SK-N-SH (cell line): ENCODE measurements at regions not wholly inside any gene's neighbourhood (a gene's known extent, or its start where the extent isn't known, plus 50 kb on each side); places are given as distances from the start of the nearest gene placed in this dataset.
"Not testable (repeated sequence)": the region's sequence is repeated elsewhere in the genome, so short reads cannot be mapped to it uniquely, and the experiment has no call there.

Experiments used
- CTCF ChIA-PET: fragments of 300-600, 350-600 bp; formaldehyde crosslinking; extraction: SDS; loops from one replicate; lab custom pipeline; 2021; lab: Yijun Ruan, JAX
- POLR2A ChIA-PET: fragments of 350-600 bp; sonication (Branson Sonifier 250); formaldehyde crosslinking; extraction: SDS; loops from one replicate; lab custom pipeline; 2020; ENCODE audit warnings: antibody characterized with exemption, inconsistent platforms; lab: Yijun Ruan, JAX
- DNase-seq: peaks from one replicate; pipeline ENCODE4 v3.0.0; 2012
- H2AFZ ChIP-seq: fragments of 200-600 bp; sonication (generic); 2 replicates; pipeline ENCODE4 v1.8.1; 2016; ENCODE audit warnings: antibody characterized with exemption, mild to moderate bottlenecking, low read depth
- H3F3A ChIP-seq: fragments of 200-600 bp; sonication (generic); replicated peaks from 2 replicates; pipeline ENCODE3; 2016; ENCODE audit warnings: antibody characterized with exemption, mild to moderate bottlenecking; ENCODE audit not compliant: insufficient read depth
- H3K27ac ChIP-seq, 2 experiments: fragments of 200-500 bp in 1 of 2; fragments of 200-600 bp in 1 of 2; sonication (Bioruptor generic) in 1 of 2; sonication (generic), shearing (Covaris generic) in 1 of 2; 2 replicates each; pipeline versions ENCODE4 v1.5.1 to v1.6.1; 2014 to 2016; ENCODE audit warnings: low read depth in 2 of 2, inconsistent platforms in 1 of 2, low read length in 1 of 2, mild to moderate bottlenecking in 1 of 2, mixed read lengths in 1 of 2
- H3K27me3 ChIP-seq: fragments of 200-600 bp; sonication (generic), shearing (Covaris generic); 2 replicates; pipeline ENCODE4 v1.6.1; 2016; ENCODE audit warnings: mixed run types; ENCODE audit not compliant: insufficient read depth
- H3K36me3 ChIP-seq, 2 experiments: fragments of 200-500 bp in 1 of 2; fragments of 200-600 bp in 1 of 2; sonication (Bioruptor generic) in 1 of 2; sonication (generic) in 1 of 2; replicated peaks in 1 of 2; 2 replicates each; pipeline versions ENCODE3 to v1.5.1; 2014 to 2016; ENCODE audit warnings: low read length in 1 of 2, mild to moderate bottlenecking in 1 of 2; ENCODE audit not compliant: insufficient read depth in 2 of 2, control insufficient read depth in 1 of 2
- H3K4me1 ChIP-seq, 2 experiments: fragments of 200-500 bp in 1 of 2; fragments of 200-600 bp in 1 of 2; sonication (Bioruptor generic) in 1 of 2; sonication (generic), shearing (Covaris generic) in 1 of 2; 2 replicates each; pipeline versions ENCODE4 v1.5.1 to v1.6.1; 2014 to 2016; ENCODE audit warnings: low read depth in 1 of 2, low read length in 1 of 2, mixed run types in 1 of 2; ENCODE audit not compliant: insufficient read depth in 2 of 2, control insufficient read depth in 1 of 2
- H3K4me2 ChIP-seq: fragments of 200-600 bp; sonication (generic), shearing (Covaris generic); 2 replicates; pipeline ENCODE4 v1.6.1; 2017; ENCODE audit warnings: mixed run types
- H3K4me3 ChIP-seq, 2 experiments: fragments of 200-500 bp in 1 of 2; fragments of 200-600 bp in 1 of 2; sonication (Bioruptor generic) in 1 of 2; sonication (generic), shearing (Covaris generic) in 1 of 2; 2 replicates each; pipeline versions ENCODE4 v1.5.1 to v1.8.1; 2014 to 2016; ENCODE audit warnings: low read depth in 2 of 2, inconsistent platforms in 1 of 2, low read length in 1 of 2, mild to moderate bottlenecking in 1 of 2, mixed read lengths in 1 of 2, moderate library complexity in 1 of 2
- H3K79me2 ChIP-seq: fragments of 200-600 bp; sonication (generic); 2 replicates; pipeline ENCODE4 v1.8.1; 2017; ENCODE audit warnings: mild to moderate bottlenecking; ENCODE audit not compliant: insufficient read depth
- H3K9ac ChIP-seq: fragments of 200-600 bp; sonication (generic); 2 replicates; pipeline ENCODE4 v1.6.1; 2017; ENCODE audit warnings: mixed run types
- H3K9me2 ChIP-seq: fragments of 200-600 bp; sonication (generic); 2 replicates; pipeline ENCODE4 v1.6.1; 2017; ENCODE audit warnings: mixed run types
- H3K9me3 ChIP-seq: fragments of 200-600 bp; sonication (generic); 2 replicates; pipeline ENCODE4 v1.6.1; 2017; ENCODE audit warnings: mixed run types, mild to moderate bottlenecking, moderate library complexity
- H4K20me1 ChIP-seq: fragments of 200-600 bp; sonication (generic); 2 replicates; pipeline ENCODE4 v1.6.1; 2017; ENCODE audit warnings: mild to moderate bottlenecking, mixed run types; ENCODE audit not compliant: insufficient read depth
- EP300 ChIP-seq, 2 experiments: IDR thresholded peaks; 2 replicates each; pipeline versions ENCODE4 v1.4.0 to v1.6.1; 2012; ENCODE audit warnings: borderline replicate concordance in 1 of 2, low read depth in 1 of 2, low read length in 1 of 2
- FOXM1 ChIP-seq: IDR thresholded peaks from 2 replicates; pipeline ENCODE4 v1.4.0; 2012; ENCODE audit warnings: low read depth, mild to moderate bottlenecking
- POLR2AphosphoS5 ChIP-seq: IDR thresholded peaks from 2 replicates; pipeline ENCODE4 v1.6.1; 2012; ENCODE audit warnings: low read depth, low read length
- RXRA ChIP-seq: IDR thresholded peaks from 2 replicates; pipeline ENCODE4 v1.4.0; 2012; ENCODE audit warnings: low read depth, mild to moderate bottlenecking, borderline replicate concordance
- TAF1 ChIP-seq: IDR thresholded peaks from 2 replicates; pipeline ENCODE4 v1.6.1; 2012; ENCODE audit warnings: low read depth, mild to moderate bottlenecking, low read length, moderate library complexity, borderline replicate concordance
- TEAD4 ChIP-seq: IDR thresholded peaks from 2 replicates; pipeline ENCODE4 v1.4.0; 2012; ENCODE audit warnings: mild to moderate bottlenecking, borderline replicate concordance; ENCODE audit not compliant: insufficient read depth
- WGBS: methylation state at CpG from one replicate; pipeline ENCODE4 v1.1.6; 2017; ENCODE audit warnings: low lambda C conversion rate; 5-methylcytosine and 5-hydroxymethylcytosine counted together
- TF ChIP-seq, protein P1 (sequence below): IDR thresholded peaks from 2 replicates; pipeline ENCODE4 v1.4.0; 2012; ENCODE audit warnings: low read depth
- TF ChIP-seq, protein P2 (sequence below): fragments of 150-350 bp; IDR thresholded peaks from 2 replicates; pipeline ENCODE4 v1.6.1; 2016; ENCODE audit warnings: mild to moderate bottlenecking, low read depth, low read length

DNA sequence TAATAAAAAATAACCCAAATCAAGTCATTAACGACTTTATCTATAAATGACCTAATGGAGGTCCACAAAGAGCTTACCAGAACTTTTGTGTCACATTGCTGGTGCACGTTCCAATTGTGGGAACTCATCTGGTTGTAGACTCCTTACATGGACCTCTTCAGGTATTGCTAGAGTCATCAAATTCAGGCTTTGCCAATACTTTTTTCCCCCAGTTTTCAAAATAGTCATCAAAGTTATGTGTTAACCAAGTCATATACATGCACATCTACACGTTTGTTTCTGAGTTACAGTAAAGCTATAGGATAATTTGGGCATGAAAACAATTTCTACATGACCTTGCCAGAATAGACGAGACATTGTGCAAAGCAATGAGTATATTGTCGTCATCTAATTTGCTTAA, 76.2 kb upstream of the ADAMTS18 start:
- no peaks in the 10 kb centered on the region for H3K79me2 ChIP-seq
- no peak for DNase-seq
- H3K9me3 ChIP-seq, result no peaks in the 10 kb centered on the region
- no peaks in the 10 kb centered on the region for H3K27me3 ChIP-seq
- no peak overlapping the region for H3K9ac ChIP-seq
- TF ChIP-seq TEAD4 (no peak), POLR2AphosphoS5 (no peak)
- TF ChIP-seq, protein P1, sequence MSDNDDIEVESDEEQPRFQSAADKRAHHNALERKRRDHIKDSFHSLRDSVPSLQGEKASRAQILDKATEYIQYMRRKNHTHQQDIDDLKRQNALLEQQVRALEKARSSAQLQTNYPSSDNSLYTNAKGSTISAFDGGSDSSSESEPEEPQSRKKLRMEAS, result no peak
- TF ChIP-seq, protein P2, sequence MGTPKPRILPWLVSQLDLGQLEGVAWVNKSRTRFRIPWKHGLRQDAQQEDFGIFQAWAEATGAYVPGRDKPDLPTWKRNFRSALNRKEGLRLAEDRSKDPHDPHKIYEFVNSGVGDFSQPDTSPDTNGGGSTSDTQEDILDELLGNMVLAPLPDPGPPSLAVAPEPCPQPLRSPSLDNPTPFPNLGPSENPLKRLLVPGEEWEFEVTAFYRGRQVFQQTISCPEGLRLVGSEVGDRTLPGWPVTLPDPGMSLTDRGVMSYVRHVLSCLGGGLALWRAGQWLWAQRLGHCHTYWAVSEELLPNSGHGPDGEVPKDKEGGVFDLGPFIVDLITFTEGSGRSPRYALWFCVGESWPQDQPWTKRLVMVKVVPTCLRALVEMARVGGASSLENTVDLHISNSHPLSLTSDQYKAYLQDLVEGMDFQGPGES, result no peak
- H3F3A ChIP-seq, result no peaks in the 10 kb centered on the region
- no peak overlapping the region for H3K4me2 ChIP-seq
- no peak overlapping the region for H2AFZ ChIP-seq
- 11% methylated on average over 5 of the region's 5 CpGs for WGBS
- ChIA-PET POLR2A (no interaction called here), CTCF (interaction anchor here (0.9 kb wide), 1 partner anchor 10 kb away, joined by 3 read pairs; no protein-coding TSS in a partner anchor)
- no peak overlapping the region for H3K27ac ChIP-seq
- H3K36me3 ChIP-seq, result no peaks in the 10 kb centered on the region
- H4K20me1 ChIP-seq, result no peaks in the 10 kb centered on the region
- H3K4me3 ChIP-seq, result no peak overlapping the region
- no peaks in the 10 kb centered on the region for H3K4me1 ChIP-seq
- no peaks in the 10 kb centered on the region for H3K9me2 ChIP-seq

DNA sequence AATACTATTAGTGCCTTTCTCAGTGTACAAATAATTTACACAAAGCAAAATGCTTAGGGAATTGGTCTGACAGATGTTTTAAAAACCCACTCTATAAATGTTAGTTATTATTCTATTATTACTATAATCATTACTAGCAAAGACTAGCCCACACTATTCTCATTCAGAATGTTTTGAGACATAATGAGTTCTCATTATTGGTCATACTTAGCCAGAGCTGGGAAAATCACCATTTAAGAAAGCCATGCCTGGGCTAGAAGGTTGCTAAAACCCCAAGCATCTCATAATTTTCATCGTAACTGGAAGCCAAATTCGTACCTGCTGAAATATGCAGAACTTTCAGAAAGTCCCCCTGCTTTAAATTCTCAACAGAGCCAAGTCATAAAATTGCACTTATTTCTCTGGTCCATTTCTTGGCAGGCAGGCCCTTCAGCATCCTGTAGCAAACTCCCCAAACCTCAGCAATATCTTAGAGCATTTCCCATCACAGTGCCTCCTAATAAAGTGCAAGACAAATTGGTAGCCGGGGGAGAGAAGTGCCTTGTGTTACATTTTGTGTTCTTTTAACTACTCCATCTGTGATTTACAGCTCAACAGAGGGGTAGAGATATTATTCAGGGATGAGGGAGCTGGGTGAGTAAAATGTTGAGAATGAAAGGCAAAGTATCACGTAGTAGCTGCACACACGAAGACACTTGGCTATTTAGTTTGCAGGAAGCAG, 79.8 kb upstream of the ADAMTS18 start:
- no peaks in the 10 kb centered on the region for H3K4me1 ChIP-seq
- 42% methylated on average over 5 of the region's 5 CpGs for WGBS
- no peak for DNase-seq
- H3K9me2 ChIP-seq, result no peaks in the 10 kb centered on the region
- no peak overlapping the region for H3K9ac ChIP-seq
- TF ChIP-seq FOXM1 (no peak), RXRA (no peak), TAF1 (no peak), EP300 (IDR thresholded peaks at IDR 0.05; ENCODE audit: borderline replicate concordance in 1 of 2, low read depth in 1 of 2, low read length in 1 of 2) (no peak)
- no peaks in the 10 kb centered on the region for H3K36me3 ChIP-seq
- H3K27ac ChIP-seq, result no peak overlapping the region
- no peaks in the 10 kb centered on the region for H3K79me2 ChIP-seq
- H3F3A ChIP-seq, result no peaks in the 10 kb centered on the region
- no peaks in the 10 kb centered on the region for H4K20me1 ChIP-seq
- H3K9me3 ChIP-seq, result no peaks in the 10 kb centered on the region
- no peak overlapping the region for H3K4me2 ChIP-seq
- ChIA-PET CTCF (no interaction called here), POLR2A (no interaction called here)
- no peak overlapping the region for H3K4me3 ChIP-seq
- H2AFZ ChIP-seq, result no peak overlapping the region
- H3K27me3 ChIP-seq, result no peaks in the 10 kb centered on the region

DNA sequence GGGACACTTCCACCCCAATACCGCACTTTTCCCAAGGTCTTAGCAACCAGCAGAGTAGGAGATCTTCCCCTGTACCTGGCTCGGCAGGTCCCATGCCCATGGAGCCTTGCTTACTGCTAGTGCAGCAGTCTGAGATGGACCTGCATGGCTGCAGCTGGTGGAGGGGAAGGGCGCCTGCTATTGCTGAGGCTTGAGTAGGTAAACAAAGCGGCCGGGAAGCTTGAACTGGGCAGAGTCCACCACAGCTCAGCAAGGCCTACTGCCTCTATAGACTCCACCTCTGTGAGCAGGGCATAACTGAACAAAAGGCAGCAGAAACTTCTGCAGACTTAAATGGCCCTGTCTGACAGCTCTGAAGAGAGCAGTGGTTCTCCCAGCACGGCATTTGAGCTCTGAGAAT, 90.4 kb upstream of the ADAMTS18 start:
- H3K4me1 ChIP-seq, DNase-seq, H3K9me2 ChIP-seq, H3K9me3 ChIP-seq, H3K9ac ChIP-seq, H3F3A ChIP-seq, H3K36me3 ChIP-seq, H3K4me3 ChIP-seq, POLR2A ChIA-PET, CTCF ChIA-PET, H3K4me2 ChIP-seq, H3K27me3 ChIP-seq, H3K79me2 ChIP-seq, H3K27ac ChIP-seq, H4K20me1 ChIP-seq, H2AFZ ChIP-seq: not testable (repeated sequence)
- WGBS, result 48% methylated on average over 6 of the region's 6 CpGs
